PC-9 (cell line): ENCODE measurements at regions not wholly inside any gene's neighbourhood (a gene's known extent, or its start where the extent isn't known, plus 50 kb on each side); places are given as distances from the start of the nearest gene placed in this dataset.

Experiments
- BruUV-seq: library from RNA; stranded (reverse); fragments of 400-500 nt; replicated peaks from 2 replicates; lab custom pipeline; 2021; lab: Mats Ljungman, UMichigan
- CTCF ChIA-PET: fragments of 300-600 bp; sonication (Branson Sonifier 250); formaldehyde crosslinking; loops from one replicate; lab custom pipeline; 2022; ENCODE audit warnings: antibody characterized with exemption; lab: Charles Lee
- POLR2A ChIA-PET: fragments of 300-600 bp; sonication (Branson Sonifier 250); formaldehyde crosslinking; loops from one replicate; lab custom pipeline; 2022; ENCODE audit warnings: antibody characterized with exemption; ENCODE audit not compliant: unreplicated experiment; lab: Charles Lee
- DNase-seq, 2 experiments: peaks; one replicate each; pipeline versions ENCODE4 v3.0.0 to v3.0.0-alpha.2; 2015 to 2022; ENCODE audit warnings: mixed read lengths in 1 of 2
- H2AFZ ChIP-seq: fragments of 200-600 bp; sonication (generic); 2 replicates; pipeline ENCODE4 v1.8.1; 2017; ENCODE audit warnings: antibody characterized with exemption
- H3F3A ChIP-seq: fragments of 200-600 bp; sonication (generic); 2 replicates; pipeline ENCODE4 v1.8.1; 2017; ENCODE audit warnings: antibody characterized with exemption, mild to moderate bottlenecking, low read depth; ENCODE audit not compliant: insufficient read depth
- H3K27ac ChIP-seq: fragments of 200-600 bp; sonication (generic); 2 replicates; pipeline ENCODE4 v1.6.1; 2016; ENCODE audit warnings: mixed run types
- H3K27me3 ChIP-seq: fragments of 200-600 bp; sonication (generic); 2 replicates; pipeline ENCODE4 v1.6.1; 2016; ENCODE audit warnings: low read depth, mixed run types; ENCODE audit not compliant: insufficient read depth
- H3K36me3 ChIP-seq: fragments of 200-600 bp; sonication (generic); 2 replicates; pipeline ENCODE4 v1.6.1; 2016; ENCODE audit warnings: low read depth, mixed run types
- H3K4me1 ChIP-seq: fragments of 200-600 bp; sonication (generic); replicated peaks from 2 replicates; pipeline ENCODE4 v1.6.1; 2016; ENCODE audit warnings: mixed run types; ENCODE audit not compliant: insufficient read depth
- H3K4me2 ChIP-seq: fragments of 200-600 bp; sonication (generic); 2 replicates; pipeline ENCODE4 v1.6.1; 2017; ENCODE audit warnings: mixed run types
- H3K4me3 ChIP-seq: fragments of 200-600 bp; sonication (generic); 2 replicates; pipeline ENCODE4 v1.6.1; 2016; ENCODE audit warnings: mixed run types
- H3K79me2 ChIP-seq: fragments of 200-600 bp; sonication (generic); 2 replicates; pipeline ENCODE4 v1.6.1; 2017; ENCODE audit warnings: low read depth, mixed run types
- H3K9me2 ChIP-seq: fragments of 200-600 bp; sonication (generic); 2 replicates; pipeline ENCODE4 v1.8.1; 2017; ENCODE audit warnings: mild to moderate bottlenecking; ENCODE audit not compliant: insufficient read depth
- H3K9me3 ChIP-seq: fragments of 200-600 bp; sonication (generic); 2 replicates; pipeline ENCODE4 v1.8.1; 2016; ENCODE audit warnings: low read depth; ENCODE audit not compliant: insufficient read depth
- H4K20me1 ChIP-seq: fragments of 200-600 bp; sonication (generic); 2 replicates; pipeline ENCODE4 v1.8.1; 2017; ENCODE audit not compliant: insufficient read depth
- EZH2 ChIP-seq: fragments of 200-600 bp; sonication (generic); IDR thresholded peaks from 2 replicates; pipeline ENCODE4 v1.8.0; 2017; ENCODE audit warnings: antibody characterized with exemption, low read depth
- intact Hi-C: fragments of 100-400 bp; cut with micrococcal nuclease; formaldehyde crosslinking; loops from one replicate; pipeline ENCODE4 v1.10.0; 2022; ENCODE audit not compliant: unreplicated experiment
- TF ChIP-seq, protein P1 (sequence below): fragments of 200-600 bp; sonication (generic); conservative IDR thresholded peaks from 2 replicates; pipeline ENCODE4 v1.6.1; 2017; ENCODE audit warnings: mixed run types, antibody characterized with exemption, mild to moderate bottlenecking, moderate library complexity

GRCh38 chr13:111914241-111915103 is 152.5 kb upstream of the SOX1 start:
- H3K4me3 ChIP-seq = no peak overlapping the region
- intact Hi-C loops = no loop called here
- no peaks in the 10 kb centered on the region for H3F3A ChIP-seq
- no peak overlapping the region for H2AFZ ChIP-seq
- no peaks in the 10 kb centered on the region for H3K9me3 ChIP-seq
- H4K20me1 ChIP-seq = no peaks in the 10 kb centered on the region
- no peak for DNase-seq
- TF ChIP-seq, protein P1, sequence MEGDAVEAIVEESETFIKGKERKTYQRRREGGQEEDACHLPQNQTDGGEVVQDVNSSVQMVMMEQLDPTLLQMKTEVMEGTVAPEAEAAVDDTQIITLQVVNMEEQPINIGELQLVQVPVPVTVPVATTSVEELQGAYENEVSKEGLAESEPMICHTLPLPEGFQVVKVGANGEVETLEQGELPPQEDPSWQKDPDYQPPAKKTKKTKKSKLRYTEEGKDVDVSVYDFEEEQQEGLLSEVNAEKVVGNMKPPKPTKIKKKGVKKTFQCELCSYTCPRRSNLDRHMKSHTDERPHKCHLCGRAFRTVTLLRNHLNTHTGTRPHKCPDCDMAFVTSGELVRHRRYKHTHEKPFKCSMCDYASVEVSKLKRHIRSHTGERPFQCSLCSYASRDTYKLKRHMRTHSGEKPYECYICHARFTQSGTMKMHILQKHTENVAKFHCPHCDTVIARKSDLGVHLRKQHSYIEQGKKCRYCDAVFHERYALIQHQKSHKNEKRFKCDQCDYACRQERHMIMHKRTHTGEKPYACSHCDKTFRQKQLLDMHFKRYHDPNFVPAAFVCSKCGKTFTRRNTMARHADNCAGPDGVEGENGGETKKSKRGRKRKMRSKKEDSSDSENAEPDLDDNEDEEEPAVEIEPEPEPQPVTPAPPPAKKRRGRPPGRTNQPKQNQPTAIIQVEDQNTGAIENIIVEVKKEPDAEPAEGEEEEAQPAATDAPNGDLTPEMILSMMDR = no peak
- TF ChIP-seq EZH2 = no peak
- H3K4me1 ChIP-seq = no peaks in the 10 kb centered on the region
- H3K79me2 ChIP-seq = no peaks in the 10 kb centered on the region
- no peaks in the 10 kb centered on the region for H3K36me3 ChIP-seq
- H3K9me2 ChIP-seq = no peaks in the 10 kb centered on the region
- no peak overlapping the region for H3K27ac ChIP-seq
- H3K4me2 ChIP-seq = no peak overlapping the region
- CTCF ChIA-PET = no interaction called here
- BruUV-seq = no TSS peak
- peaks cover 100% of the 10 kb centered on the region for H3K27me3 ChIP-seq
- POLR2A ChIA-PET = no interaction called here

DNA sequence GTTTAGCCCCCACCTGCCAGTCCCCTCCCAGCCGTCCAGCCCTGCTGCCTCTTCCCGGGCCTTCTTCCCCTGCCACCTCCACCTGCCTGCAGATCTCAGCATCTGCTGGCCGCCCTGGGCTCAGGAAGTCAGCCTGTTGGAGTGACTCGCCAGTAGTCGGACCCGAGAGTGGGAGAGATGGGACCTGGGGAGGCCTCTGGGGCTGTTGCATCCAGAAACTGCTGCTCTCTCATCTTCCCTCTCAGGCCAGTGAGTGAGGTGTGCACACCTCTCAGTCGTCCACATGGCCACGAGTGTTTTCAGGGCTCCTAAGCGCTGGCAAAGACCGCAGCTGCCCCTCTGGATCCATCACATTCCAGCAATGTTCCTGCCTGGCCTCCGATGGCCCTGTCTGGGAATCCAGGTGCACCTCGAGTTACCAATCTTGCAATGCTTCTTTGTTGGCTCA is 151.8 kb upstream of the SOX1 start:
- POLR2A ChIA-PET = no interaction called here
- intact Hi-C loops = no loop called here
- Histone ChIP-seq H3K4me1 (no peaks in the 10 kb centered on the region), H4K20me1 (no peaks in the 10 kb centered on the region), H3K27me3 (peaks cover 100% of the 10 kb centered on the region), H3K9me3 (no peaks in the 10 kb centered on the region), H3K4me2 (no peak overlapping the region), H3K79me2 (no peaks in the 10 kb centered on the region), H3K27ac (no peak overlapping the region), H3F3A (no peaks in the 10 kb centered on the region), H3K4me3 (no peak overlapping the region), H3K36me3 (no peaks in the 10 kb centered on the region), H2AFZ (no peak overlapping the region), H3K9me2 (no peaks in the 10 kb centered on the region)
- CTCF ChIA-PET = no interaction called here
- no peak for DNase-seq
- no TSS peak for BruUV-seq
- TF ChIP-seq, protein P1 = no peak
- TF ChIP-seq EZH2 = no peak

DNA sequence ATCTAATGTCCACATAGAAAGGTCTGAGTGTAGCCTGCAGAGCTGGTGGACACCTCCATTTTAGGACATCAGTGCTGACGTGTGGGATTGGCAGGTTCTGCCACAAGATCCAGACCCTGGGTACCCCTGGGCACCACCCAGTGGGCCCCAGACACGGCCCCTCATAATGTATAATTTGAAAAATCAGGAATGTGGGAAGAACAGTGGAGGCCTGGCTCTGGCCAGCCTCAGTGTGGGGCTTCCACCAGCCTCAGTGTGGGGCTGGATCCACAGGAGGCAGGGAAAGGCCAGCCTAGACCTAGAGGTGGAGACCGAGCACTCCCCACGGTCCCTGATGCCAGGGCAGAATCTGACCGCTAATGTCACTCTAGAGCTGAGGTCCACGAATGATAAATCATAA is 150.7 kb upstream of the SOX1 start:
- Histone ChIP-seq H4K20me1 (no peaks in the 10 kb centered on the region), H3K4me2 (no peak overlapping the region), H3K27ac (no peak overlapping the region), H3F3A (no peaks in the 10 kb centered on the region), H3K4me1 (no peaks in the 10 kb centered on the region), H3K4me3 (no peak overlapping the region), H3K27me3 (peaks cover 100% of the 10 kb centered on the region), H3K36me3 (no peaks in the 10 kb centered on the region), H3K9me2 (no peaks in the 10 kb centered on the region), H3K9me3 (no peaks in the 10 kb centered on the region), H2AFZ (no peak overlapping the region), H3K79me2 (no peaks in the 10 kb centered on the region)
- no TSS peak for BruUV-seq
- intact Hi-C loops = no loop called here
- CTCF ChIA-PET = no interaction called here
- no peak for DNase-seq
- POLR2A ChIA-PET = no interaction called here
- TF ChIP-seq, protein P1 = no peak
